Ishikawa (cell line): ENCODE measurements at regions not wholly inside any gene's neighbourhood (a gene's known extent, or its start where the extent isn't known, plus 50 kb on each side); places are given as distances from the start of the nearest gene placed in this dataset.

ENCODE experiments used
- CEBPB ChIP-seq: IDR thresholded peaks from 2 replicates; pipeline ENCODE4 v1.6.1; 2012
- CREB1 ChIP-seq: IDR thresholded peaks from 2 replicates; pipeline ENCODE4 v1.6.1; 2012; ENCODE audit warnings: low read depth
- EGR1 ChIP-seq: IDR thresholded peaks from 2 replicates; pipeline ENCODE4 v1.6.1; 2012
- EP300 ChIP-seq: IDR thresholded peaks from 2 replicates; pipeline ENCODE4 v1.6.1; 2012; ENCODE audit warnings: borderline replicate concordance
- FOXM1 ChIP-seq: IDR thresholded peaks from 2 replicates; pipeline ENCODE4 v1.6.1; 2012; ENCODE audit warnings: low read depth, borderline replicate concordance
- NFIC ChIP-seq: IDR thresholded peaks from 2 replicates; pipeline ENCODE4 v1.6.1; 2012
- RAD21 ChIP-seq: IDR thresholded peaks from 2 replicates; pipeline ENCODE4 v1.6.1; 2012; ENCODE audit warnings: low read depth
- TAF1 ChIP-seq: IDR thresholded peaks from 2 replicates; pipeline ENCODE4 v1.6.1; 2012; ENCODE audit warnings: low read depth, mild to moderate bottlenecking
- TCF12 ChIP-seq: IDR thresholded peaks from 2 replicates; pipeline ENCODE4 v1.6.1; 2012; ENCODE audit warnings: low read depth
- TEAD4 ChIP-seq: IDR thresholded peaks from 2 replicates; pipeline ENCODE4 v1.6.1; 2012
- YY1 ChIP-seq: IDR thresholded peaks from 2 replicates; pipeline ENCODE4 v1.6.1; 2012; ENCODE audit warnings: low read depth
- ZBTB7A ChIP-seq: IDR thresholded peaks from 2 replicates; pipeline ENCODE4 v1.6.1; 2012; ENCODE audit warnings: low read depth
- TF ChIP-seq, protein P1 (sequence below): IDR thresholded peaks from 2 replicates; pipeline ENCODE4 v1.6.1; 2012
- TF ChIP-seq, protein P2 (sequence below): IDR thresholded peaks from 2 replicates; pipeline ENCODE4 v1.6.1; 2012; ENCODE audit warnings: low read depth, mild to moderate bottlenecking
- TF ChIP-seq, protein P3 (sequence below): IDR thresholded peaks from 2 replicates; pipeline ENCODE4 v1.6.1; 2012

DNA sequence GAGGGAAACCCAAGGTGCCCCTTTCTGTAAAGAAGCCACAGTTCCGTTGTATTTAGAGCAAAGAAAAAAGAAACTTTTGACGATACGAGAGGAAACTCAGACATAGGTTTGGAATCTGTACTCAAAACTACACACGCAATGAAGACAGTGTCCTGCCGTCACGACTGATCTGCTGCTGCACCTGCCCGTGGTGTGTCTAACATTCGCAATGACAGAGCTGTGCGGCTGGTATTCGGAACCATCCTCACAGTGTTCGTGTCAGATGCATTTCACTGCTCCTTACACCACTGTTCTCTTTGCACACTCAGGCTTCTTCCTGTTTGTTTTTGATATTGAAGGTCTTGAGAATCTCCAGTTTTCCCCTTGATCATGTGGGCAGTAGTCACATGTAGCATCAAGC is 84.8 kb downstream of the RTL6 start:
- no peak for TF ChIP-seq CEBPB
- no peak for TF ChIP-seq FOXM1
- TF ChIP-seq TEAD4 = no peak
- no peak for TF ChIP-seq RAD21
- TF ChIP-seq, protein P1, sequence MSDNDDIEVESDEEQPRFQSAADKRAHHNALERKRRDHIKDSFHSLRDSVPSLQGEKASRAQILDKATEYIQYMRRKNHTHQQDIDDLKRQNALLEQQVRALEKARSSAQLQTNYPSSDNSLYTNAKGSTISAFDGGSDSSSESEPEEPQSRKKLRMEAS = no peak
- TF ChIP-seq CREB1 = no peak
- TF ChIP-seq, protein P2, sequence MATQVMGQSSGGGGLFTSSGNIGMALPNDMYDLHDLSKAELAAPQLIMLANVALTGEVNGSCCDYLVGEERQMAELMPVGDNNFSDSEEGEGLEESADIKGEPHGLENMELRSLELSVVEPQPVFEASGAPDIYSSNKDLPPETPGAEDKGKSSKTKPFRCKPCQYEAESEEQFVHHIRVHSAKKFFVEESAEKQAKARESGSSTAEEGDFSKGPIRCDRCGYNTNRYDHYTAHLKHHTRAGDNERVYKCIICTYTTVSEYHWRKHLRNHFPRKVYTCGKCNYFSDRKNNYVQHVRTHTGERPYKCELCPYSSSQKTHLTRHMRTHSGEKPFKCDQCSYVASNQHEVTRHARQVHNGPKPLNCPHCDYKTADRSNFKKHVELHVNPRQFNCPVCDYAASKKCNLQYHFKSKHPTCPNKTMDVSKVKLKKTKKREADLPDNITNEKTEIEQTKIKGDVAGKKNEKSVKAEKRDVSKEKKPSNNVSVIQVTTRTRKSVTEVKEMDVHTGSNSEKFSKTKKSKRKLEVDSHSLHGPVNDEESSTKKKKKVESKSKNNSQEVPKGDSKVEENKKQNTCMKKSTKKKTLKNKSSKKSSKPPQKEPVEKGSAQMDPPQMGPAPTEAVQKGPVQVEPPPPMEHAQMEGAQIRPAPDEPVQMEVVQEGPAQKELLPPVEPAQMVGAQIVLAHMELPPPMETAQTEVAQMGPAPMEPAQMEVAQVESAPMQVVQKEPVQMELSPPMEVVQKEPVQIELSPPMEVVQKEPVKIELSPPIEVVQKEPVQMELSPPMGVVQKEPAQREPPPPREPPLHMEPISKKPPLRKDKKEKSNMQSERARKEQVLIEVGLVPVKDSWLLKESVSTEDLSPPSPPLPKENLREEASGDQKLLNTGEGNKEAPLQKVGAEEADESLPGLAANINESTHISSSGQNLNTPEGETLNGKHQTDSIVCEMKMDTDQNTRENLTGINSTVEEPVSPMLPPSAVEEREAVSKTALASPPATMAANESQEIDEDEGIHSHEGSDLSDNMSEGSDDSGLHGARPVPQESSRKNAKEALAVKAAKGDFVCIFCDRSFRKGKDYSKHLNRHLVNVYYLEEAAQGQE = no peak
- no peak for TF ChIP-seq NFIC
- no peak for TF ChIP-seq TAF1
- TF ChIP-seq TCF12 = no peak
- TF ChIP-seq EP300 = no peak
- TF ChIP-seq ZBTB7A = no peak
- no peak for TF ChIP-seq YY1
- no peak for TF ChIP-seq EGR1
- TF ChIP-seq, protein P3, sequence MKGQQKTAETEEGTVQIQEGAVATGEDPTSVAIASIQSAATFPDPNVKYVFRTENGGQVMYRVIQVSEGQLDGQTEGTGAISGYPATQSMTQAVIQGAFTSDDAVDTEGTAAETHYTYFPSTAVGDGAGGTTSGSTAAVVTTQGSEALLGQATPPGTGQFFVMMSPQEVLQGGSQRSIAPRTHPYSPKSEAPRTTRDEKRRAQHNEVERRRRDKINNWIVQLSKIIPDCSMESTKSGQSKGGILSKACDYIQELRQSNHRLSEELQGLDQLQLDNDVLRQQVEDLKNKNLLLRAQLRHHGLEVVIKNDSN = no peak

DNA sequence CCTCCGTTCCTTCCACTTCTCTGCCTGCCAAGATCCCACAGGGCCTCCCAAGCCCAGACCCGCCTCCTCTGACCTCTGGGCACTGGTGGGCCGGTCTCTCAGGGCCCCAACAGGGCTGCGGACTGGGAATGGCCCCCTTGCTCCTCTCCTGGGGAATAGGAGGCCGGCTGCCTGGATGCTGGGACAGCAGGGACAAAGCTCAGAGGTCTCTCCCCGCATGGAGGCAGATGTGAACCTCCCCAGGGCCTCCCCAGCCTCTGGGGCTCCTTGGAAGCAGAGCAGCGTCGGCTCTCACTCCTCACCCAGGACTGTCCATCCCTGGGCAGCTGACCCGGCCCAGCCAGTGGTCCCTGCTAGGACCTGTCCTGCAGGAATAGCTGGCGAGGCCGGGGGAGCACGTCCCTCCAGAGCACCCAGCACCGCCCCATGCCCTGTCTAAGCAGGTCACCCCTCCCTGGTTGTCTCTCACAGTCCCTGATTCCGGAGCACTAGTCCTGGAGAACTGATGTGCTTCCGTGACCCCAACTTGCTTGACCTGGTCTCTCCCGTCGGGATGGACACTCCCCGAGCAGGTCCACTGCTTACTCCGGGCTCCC is 85.8 kb downstream of the RTL6 start:
- TF ChIP-seq EGR1 = no peak

DNA sequence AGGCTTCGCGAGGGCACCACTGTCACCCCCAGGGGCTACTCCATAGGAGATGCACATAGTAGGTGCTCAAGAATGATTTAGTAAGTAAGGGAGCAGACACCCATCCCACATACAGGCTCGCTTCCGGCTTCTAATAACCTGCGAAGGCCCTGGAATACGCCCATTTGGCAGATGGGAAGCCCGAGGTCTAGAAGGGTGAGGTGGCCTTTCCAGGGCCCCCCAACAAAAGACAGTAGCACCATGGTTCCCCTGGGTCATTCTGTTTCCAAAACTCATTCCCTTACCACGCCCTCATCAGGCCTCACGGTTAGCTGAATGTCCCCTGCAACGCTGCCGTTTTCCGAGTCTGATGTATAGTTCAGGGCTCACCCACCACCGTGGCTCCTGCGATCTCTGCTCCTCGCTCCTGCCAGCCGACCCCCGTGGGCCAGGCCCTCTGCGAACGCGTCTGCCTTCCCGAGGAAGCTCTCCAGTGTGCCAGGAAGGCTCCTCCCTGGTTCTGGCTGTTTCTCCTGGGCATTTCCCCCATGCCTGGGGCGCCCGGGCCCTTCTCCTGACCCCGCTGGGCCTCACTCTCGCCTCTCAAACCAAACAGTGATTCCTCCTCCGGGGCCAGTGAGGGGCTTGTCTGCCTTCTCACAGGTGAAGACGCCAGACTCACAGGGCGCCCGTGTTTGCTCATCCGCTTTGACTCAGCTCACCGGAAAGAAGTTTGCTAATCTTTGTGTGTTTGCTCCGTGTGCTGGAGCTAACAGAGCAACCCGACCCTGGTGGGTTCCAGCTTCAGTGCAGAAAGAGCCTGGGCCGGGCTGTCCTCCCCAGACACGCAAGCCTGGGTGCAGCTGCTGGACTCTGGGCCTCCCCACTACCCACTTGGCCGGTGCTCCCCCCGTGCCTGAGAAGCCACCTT is 86.6 kb downstream of the RTL6 start:
- TF ChIP-seq EP300 (no peak), TAF1 (no peak), ZBTB7A (no peak)

DNA sequence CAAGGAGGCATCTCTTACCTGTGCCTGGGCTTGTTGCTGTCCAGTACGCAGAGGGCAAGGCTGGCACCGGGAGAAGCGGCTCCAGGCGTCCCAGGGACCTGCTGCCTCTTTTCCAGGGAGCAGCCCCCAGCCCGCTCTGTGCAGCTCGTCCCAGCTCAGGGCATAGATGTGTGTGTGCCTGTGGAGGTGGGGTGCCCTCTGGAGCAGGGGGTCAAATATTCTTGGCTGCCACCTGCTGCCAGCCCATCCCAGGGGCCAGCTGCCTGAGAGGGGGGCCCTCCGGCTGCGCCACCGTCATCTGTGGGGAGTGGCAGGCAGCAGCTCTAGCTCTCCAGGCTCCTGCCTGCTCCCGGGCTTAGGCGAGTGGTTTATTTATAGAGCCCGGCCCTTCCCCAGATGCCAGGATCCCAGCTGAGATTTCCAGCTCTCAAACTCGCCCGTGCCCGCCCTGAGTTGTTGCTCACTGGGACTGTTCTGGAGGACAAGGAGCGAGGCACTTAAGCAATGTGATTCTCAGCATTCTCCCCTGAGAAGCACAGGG is 87.5 kb downstream of the RTL6 start:
- no peak for TF ChIP-seq TCF12
- no peak for TF ChIP-seq EP300

DNA sequence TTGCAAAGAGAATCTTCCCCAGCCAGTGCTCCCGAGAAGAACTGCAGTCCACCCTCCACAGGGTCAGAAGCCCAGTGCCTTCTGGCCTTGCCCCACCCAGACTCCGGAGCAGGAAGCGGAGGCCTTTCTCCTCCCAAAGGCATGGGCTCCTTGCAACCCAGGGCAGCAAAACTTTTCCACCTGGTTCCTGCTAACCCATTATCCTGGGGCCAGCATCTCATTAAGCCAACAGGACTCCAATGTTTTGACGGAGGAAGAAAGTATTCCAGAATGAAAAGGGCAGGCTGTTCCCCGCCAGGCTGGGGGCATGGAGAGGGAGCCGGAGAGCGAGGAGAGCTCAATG is 88.1 kb downstream of the RTL6 start:
- TF ChIP-seq FOXM1 (no peak), EGR1 (no peak), TAF1 (no peak), EP300 (no peak), CREB1 (no peak), NFIC (no peak), TEAD4 (no peak), TCF12 (no peak), RAD21 (no peak), CEBPB (no peak), ZBTB7A (no peak), YY1 (no peak)
- TF ChIP-seq, protein P2 = no peak
- TF ChIP-seq, protein P3 = no peak
- TF ChIP-seq, protein P1 = no peak
